Ovary (tissue), 3 donors: ENCODE measurements at regions not wholly inside any gene's neighbourhood (a gene's known extent, or its start where the extent isn't known, plus 50 kb on each side); places are given as distances from the start of the nearest gene placed in this dataset.

Experiments
- EP300 ChIP-seq: sonication (generic); formaldehyde crosslinking; IDR thresholded peaks from one replicate; pipeline ENCODE4 v1.6.1; 2017; ENCODE audit warnings: antibody characterized with exemption
- POLR2A ChIP-seq: fragments of 450-650 bp; IDR thresholded peaks from one replicate; pipeline ENCODE4 v1.6.1; 2017; ENCODE audit warnings: antibody characterized with exemption, mild to moderate bottlenecking, moderate library complexity
- TF ChIP-seq, protein P1 (sequence below), 3 donors: fragments of 450-650 bp in 2 of 3; fragments of 200-600 bp in 1 of 3; IDR thresholded peaks; one replicate each; pipeline versions ENCODE4 v1.5.1 to v1.8.0; 2016 to 2022; ENCODE audit warnings: antibody characterized with exemption in 3 of 3, mild to moderate bottlenecking in 1 of 3
- donor health status: DM: no; HTN: no; CAD: no.

DNA sequence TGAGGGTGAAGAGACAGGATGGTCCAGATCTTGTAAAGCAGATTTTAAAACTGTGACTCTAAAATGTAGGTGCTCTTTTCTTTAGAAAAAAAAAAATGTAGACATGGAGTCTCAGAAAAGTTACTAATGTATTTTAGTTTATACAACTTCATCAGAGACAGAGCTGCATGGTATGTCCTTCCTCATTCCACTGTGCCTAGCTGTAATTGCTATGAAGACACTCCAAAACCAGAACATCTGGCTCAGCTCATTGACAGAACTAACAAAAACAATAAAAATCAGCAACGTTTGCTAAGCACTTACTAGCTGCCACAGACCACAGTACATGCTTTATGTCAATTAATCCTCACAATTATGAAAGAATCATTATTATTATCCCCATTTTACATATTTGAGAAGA lies 160.7 kb downstream of the BARX2 start:
- no peak for TF ChIP-seq POLR2A
- TF ChIP-seq, protein P1, sequence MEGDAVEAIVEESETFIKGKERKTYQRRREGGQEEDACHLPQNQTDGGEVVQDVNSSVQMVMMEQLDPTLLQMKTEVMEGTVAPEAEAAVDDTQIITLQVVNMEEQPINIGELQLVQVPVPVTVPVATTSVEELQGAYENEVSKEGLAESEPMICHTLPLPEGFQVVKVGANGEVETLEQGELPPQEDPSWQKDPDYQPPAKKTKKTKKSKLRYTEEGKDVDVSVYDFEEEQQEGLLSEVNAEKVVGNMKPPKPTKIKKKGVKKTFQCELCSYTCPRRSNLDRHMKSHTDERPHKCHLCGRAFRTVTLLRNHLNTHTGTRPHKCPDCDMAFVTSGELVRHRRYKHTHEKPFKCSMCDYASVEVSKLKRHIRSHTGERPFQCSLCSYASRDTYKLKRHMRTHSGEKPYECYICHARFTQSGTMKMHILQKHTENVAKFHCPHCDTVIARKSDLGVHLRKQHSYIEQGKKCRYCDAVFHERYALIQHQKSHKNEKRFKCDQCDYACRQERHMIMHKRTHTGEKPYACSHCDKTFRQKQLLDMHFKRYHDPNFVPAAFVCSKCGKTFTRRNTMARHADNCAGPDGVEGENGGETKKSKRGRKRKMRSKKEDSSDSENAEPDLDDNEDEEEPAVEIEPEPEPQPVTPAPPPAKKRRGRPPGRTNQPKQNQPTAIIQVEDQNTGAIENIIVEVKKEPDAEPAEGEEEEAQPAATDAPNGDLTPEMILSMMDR (IDR thresholded peaks at IDR 0.05): no peak
- no peak for TF ChIP-seq EP300
